ENCODE measurements at regions not wholly inside any gene's neighbourhood (a gene's known extent, or its start where the extent isn't known, plus 50 kb on each side); places are given as distances from the start of the nearest gene placed in this dataset.
"Not testable (repeated sequence)": the region's sequence is repeated elsewhere in the genome, so short reads cannot be mapped to it uniquely, and the experiment has no call there.

DNA sequence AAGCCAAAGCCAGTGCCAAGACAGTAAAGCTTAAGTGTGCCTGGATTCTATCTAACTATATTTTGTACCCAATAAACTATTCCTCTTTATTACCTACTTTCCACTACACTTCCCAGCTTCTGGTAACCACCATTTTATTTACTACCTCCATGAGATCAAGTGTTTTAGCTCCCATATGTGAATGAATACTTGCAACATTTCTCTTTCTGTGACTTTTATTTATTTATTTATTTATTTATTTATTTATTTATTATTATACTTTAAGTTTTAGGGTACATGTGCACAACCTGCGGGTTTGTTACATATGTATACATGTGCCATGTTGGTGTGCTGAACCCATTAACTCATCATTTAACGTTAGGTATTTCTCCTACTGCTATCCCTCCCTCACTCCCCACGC is 582.1 kb downstream of the AMY1C start:
- TF ChIP-seq, protein P1, sequence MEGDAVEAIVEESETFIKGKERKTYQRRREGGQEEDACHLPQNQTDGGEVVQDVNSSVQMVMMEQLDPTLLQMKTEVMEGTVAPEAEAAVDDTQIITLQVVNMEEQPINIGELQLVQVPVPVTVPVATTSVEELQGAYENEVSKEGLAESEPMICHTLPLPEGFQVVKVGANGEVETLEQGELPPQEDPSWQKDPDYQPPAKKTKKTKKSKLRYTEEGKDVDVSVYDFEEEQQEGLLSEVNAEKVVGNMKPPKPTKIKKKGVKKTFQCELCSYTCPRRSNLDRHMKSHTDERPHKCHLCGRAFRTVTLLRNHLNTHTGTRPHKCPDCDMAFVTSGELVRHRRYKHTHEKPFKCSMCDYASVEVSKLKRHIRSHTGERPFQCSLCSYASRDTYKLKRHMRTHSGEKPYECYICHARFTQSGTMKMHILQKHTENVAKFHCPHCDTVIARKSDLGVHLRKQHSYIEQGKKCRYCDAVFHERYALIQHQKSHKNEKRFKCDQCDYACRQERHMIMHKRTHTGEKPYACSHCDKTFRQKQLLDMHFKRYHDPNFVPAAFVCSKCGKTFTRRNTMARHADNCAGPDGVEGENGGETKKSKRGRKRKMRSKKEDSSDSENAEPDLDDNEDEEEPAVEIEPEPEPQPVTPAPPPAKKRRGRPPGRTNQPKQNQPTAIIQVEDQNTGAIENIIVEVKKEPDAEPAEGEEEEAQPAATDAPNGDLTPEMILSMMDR (IDR thresholded peaks at IDR 0.05) = no peak
- TF ChIP-seq, protein P2, sequence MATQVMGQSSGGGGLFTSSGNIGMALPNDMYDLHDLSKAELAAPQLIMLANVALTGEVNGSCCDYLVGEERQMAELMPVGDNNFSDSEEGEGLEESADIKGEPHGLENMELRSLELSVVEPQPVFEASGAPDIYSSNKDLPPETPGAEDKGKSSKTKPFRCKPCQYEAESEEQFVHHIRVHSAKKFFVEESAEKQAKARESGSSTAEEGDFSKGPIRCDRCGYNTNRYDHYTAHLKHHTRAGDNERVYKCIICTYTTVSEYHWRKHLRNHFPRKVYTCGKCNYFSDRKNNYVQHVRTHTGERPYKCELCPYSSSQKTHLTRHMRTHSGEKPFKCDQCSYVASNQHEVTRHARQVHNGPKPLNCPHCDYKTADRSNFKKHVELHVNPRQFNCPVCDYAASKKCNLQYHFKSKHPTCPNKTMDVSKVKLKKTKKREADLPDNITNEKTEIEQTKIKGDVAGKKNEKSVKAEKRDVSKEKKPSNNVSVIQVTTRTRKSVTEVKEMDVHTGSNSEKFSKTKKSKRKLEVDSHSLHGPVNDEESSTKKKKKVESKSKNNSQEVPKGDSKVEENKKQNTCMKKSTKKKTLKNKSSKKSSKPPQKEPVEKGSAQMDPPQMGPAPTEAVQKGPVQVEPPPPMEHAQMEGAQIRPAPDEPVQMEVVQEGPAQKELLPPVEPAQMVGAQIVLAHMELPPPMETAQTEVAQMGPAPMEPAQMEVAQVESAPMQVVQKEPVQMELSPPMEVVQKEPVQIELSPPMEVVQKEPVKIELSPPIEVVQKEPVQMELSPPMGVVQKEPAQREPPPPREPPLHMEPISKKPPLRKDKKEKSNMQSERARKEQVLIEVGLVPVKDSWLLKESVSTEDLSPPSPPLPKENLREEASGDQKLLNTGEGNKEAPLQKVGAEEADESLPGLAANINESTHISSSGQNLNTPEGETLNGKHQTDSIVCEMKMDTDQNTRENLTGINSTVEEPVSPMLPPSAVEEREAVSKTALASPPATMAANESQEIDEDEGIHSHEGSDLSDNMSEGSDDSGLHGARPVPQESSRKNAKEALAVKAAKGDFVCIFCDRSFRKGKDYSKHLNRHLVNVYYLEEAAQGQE (IDR thresholded peaks at IDR 0.05; ENCODE audit: insufficient read depth in 1 of 2, low read depth in 2 of 2, low read length in 1 of 2) = no peak
- TF ChIP-seq SIN3A (IDR thresholded peaks at IDR 0.05; ENCODE audit: borderline replicate concordance, insufficient read depth, low read depth, low read length) (no peak), TCF7L2 (IDR thresholded peaks at IDR 0.05; ENCODE audit: low read depth, low read length) (no peak), POLR2AphosphoS5 (IDR thresholded peaks at IDR 0.05; ENCODE audit: low read depth, low read length) (no peak)
- BruUV-seq (replicated peaks) = no TSS peak
- POLR2A ChIA-PET = no interaction called here

DNA sequence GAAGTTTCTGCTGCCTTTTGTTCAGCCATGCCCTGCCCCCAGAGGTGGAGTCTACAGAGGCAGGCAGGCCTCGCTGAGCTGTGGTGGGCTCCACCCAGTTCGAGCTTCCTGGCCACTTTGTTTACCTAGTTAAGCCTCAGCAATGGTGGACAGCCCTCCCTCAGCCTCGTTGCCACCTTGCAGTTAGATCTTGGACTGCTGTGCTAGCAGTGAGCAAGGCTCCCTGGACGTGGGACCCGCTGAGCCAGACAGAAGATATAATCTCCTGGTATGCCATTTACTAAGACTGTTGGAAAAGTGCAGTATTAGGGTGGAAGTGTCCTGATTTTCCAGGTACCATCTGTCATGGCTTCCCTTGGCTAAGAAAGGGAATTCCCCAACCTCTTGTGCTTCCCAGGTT is 588.2 kb downstream of the AMY1C start:
- in situ Hi-C loops (cut with HindIII; ENCODE audit: low pct_unique_long_range_greater_than_20kb, low sequenced_read_pairs); intact Hi-C loops (cut with micrococcal nuclease; ENCODE audit: unreplicated experiment); CTCF ChIA-PET; H3K36me3 ChIP-seq (ENCODE audit: control insufficient read depth, insufficient read depth, low read length); ATAC-seq; H3K9me3 ChIP-seq (ENCODE audit: control insufficient read depth, insufficient read depth, low read depth, low read length); H3K4me1 ChIP-seq (ENCODE audit: control insufficient read depth, insufficient read depth, low read length); H3K4me3 ChIP-seq (ENCODE audit: low read depth in 2 of 2, low read length in 2 of 2); BruUV-seq (replicated peaks); DNase-seq (ENCODE audit: low read depth, low spot score); H3K27ac ChIP-seq (ENCODE audit: low read length); POLR2A ChIA-PET; H3K27me3 ChIP-seq (ENCODE audit: control insufficient read depth, insufficient read depth, low read length): not testable (repeated sequence)

More for the DNA sequence above, 582.1 kb downstream of the AMY1C start:
- DNase-seq (ENCODE audit: low read depth, low spot score) = no peak
- CTCF ChIA-PET = no interaction called here
- no peaks in the 10 kb centered on the region for H3K36me3 ChIP-seq (ENCODE audit: control insufficient read depth, insufficient read depth, low read length)
- intact Hi-C loops (cut with micrococcal nuclease; ENCODE audit: unreplicated experiment) = no loop called here
- no peak overlapping the region for H3K27ac ChIP-seq (ENCODE audit: low read length)
- no peaks in the 10 kb centered on the region for H3K27me3 ChIP-seq (ENCODE audit: control insufficient read depth, insufficient read depth, low read length)
- H3K9me3 ChIP-seq (ENCODE audit: control insufficient read depth, insufficient read depth, low read depth, low read length) = no peaks in the 10 kb centered on the region
- in situ Hi-C loops (cut with HindIII; ENCODE audit: low pct_unique_long_range_greater_than_20kb, low sequenced_read_pairs) = no loop called here
- ATAC-seq = no peak
- no peak overlapping the region for H3K4me3 ChIP-seq (ENCODE audit: low read depth in 2 of 2, low read length in 2 of 2)
- no peaks in the 10 kb centered on the region for H3K4me1 ChIP-seq (ENCODE audit: control insufficient read depth, insufficient read depth, low read length)

DNA sequence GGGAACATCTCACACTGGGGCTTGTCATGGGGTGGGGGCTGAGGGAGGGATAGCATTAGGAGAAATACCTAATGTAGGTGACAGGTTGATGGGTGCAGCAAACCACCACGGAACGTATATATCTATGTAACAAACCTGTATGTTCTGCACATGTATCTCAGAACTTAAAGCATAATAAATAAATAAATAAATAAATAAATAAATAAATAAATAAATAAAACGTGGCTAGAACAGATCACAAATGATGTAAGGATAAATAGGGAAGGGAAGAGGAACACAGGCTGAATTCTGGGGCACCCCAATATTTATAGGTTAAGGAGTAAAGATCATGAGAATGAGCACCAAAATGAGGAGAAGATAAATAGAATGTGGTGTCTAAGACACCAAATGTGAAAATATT is 592.2 kb downstream of the AMY1C start:
- Histone ChIP-seq H3K9me3 (ENCODE audit: control insufficient read depth, insufficient read depth, low read depth, low read length) (no peaks in the 10 kb centered on the region), H3K27ac (ENCODE audit: low read length) (no peak overlapping the region), H3K4me1 (ENCODE audit: control insufficient read depth, insufficient read depth, low read length) (no peaks in the 10 kb centered on the region), H3K4me3 (ENCODE audit: low read depth in 2 of 2, low read length in 2 of 2) (no peak overlapping the region), H3K36me3 (ENCODE audit: control insufficient read depth, insufficient read depth, low read length) (no peaks in the 10 kb centered on the region), H3K27me3 (ENCODE audit: control insufficient read depth, insufficient read depth, low read length) (no peaks in the 10 kb centered on the region)
- DNase-seq (ENCODE audit: low read depth, low spot score) = no peak
- TF ChIP-seq, protein P1 (IDR thresholded peaks at IDR 0.05) = no peak
- TF ChIP-seq POLR2AphosphoS5 (IDR thresholded peaks at IDR 0.05; ENCODE audit: low read depth, low read length) = no peak
- TF ChIP-seq TCF7L2 (IDR thresholded peaks at IDR 0.05; ENCODE audit: low read depth, low read length) = no peak
- TF ChIP-seq, protein P2 (IDR thresholded peaks at IDR 0.05; ENCODE audit: insufficient read depth in 1 of 2, low read depth in 2 of 2, low read length in 1 of 2) = no peak
- TF ChIP-seq SIN3A (IDR thresholded peaks at IDR 0.05; ENCODE audit: borderline replicate concordance, insufficient read depth, low read depth, low read length) = no peak
- intact Hi-C loops (cut with micrococcal nuclease; ENCODE audit: unreplicated experiment) = no loop called here
- no peak for ATAC-seq
- BruUV-seq (replicated peaks) = no TSS peak
- ChIA-PET CTCF (no interaction called here), POLR2A (no interaction called here)
- in situ Hi-C loops (cut with HindIII; ENCODE audit: low pct_unique_long_range_greater_than_20kb, low sequenced_read_pairs) = no loop called here

Data from Panc1 (cell line).